ENCODE measurements at regions not wholly inside any gene's neighbourhood (a gene's known extent, or its start where the extent isn't known, plus 50 kb on each side); places are given as distances from the start of the nearest gene placed in this dataset.

DNA sequence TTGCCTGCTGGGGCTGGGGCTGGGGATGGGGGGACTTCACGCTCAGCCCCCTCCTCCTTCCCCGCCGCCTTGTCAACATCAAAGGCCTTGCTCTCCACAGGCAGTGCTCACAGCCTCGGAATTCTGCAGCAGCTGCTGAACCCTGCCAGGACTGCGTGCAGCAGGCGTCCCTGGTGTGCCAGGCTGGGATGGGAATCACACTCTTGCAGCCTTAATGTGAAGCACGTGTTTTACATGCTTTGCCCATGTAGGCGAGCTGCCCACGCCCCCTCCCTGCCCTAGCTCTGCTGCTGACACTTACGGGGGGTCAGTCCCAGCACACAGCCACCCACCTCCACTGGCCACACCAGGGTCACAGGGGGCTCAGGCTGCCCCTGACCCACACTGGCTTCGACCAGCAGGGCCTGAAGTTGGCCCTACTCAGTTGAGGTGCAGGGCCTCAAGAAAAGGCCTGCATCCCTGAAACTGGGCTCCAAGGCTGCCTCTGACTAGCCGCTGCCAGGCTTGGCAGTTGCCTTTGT, 276.2 kb upstream of the RTL1 start:
- TF ChIP-seq POLR2AphosphoS5 (IDR thresholded peaks at IDR 0.05; ENCODE audit: low read depth, low read length) = no peak
- no peak for TF ChIP-seq POLR2A (IDR thresholded peaks at IDR 0.05; ENCODE audit: borderline replicate concordance, extremely low read depth, insufficient read depth, insufficient read length)
